IPS-NIHi7 (cell line): ENCODE measurements at regions not wholly inside any gene's neighbourhood (a gene's known extent, or its start where the extent isn't known, plus 50 kb on each side); places are given as distances from the start of the nearest gene placed in this dataset.
"Not testable (repeated sequence)": the region's sequence is repeated elsewhere in the genome, so short reads cannot be mapped to it uniquely, and the experiment has no call there.

Experiments used
- DNase-seq: peaks from one replicate; pipeline ENCODE4 v3.0.0; 2012; ENCODE audit warnings: mixed read lengths; ENCODE audit errors: extremely low spot score

DNA sequence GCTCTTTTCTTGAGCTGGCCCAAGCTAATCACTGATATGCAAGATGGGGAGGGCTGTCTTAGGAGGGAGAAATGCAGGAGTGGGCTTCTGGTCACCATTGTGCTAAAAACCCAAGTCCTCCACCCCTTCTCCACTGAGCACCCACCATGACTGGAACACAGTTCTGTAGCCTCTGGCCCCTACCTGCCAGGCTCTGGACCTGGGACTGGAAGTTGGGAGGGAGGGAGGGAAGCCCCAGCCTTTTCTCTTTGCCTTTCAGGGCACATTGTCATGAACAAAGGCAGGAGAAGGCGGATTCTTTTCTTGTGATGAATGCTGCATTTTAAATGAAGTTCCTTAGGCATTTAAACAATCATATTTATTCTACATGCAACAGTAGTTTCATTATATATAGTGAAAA lies 559.1 kb upstream of the TRPC7 start:
- DNase-seq = no peak

DNA sequence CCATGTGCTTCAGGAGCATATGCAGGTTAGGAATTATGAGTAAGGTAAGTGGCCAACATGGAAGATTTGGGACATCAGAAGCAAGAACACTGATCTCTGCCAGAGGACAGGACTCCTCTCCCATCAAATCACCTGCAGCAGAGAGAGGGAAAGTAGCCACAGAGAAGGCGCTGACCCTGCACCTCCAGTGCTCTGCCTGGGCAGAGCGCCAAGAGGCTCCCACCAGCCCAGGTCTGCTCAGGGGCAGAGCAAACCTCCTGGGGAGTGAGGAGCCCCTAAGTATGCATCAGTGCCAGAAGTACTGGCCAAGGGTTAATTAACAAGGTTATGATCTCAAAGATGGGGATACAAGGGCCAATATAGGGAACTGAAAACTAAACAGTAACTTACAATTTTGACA lies 545.3 kb upstream of the TRPC7 start:
- no peak for DNase-seq

DNA sequence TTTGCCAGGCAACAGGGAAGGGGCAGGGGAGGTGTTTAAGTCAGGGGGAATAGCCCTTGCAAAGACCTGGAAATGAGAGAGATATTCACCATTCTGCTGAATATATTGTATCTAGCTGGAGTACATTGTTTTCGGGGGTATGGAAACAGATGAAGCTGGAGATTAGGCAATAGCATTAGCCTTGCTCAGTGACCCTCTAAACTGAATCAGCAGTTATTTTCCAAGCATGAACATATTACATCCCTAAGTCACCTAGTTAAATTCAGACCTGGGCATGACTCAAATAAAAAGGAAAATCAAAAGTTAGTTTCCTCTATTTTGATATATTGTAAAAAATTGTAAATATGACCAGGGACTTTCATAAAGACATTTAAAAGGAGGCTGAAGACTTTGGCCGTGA lies 544.6 kb upstream of the TRPC7 start:
- DNase-seq = no peak

DNA sequence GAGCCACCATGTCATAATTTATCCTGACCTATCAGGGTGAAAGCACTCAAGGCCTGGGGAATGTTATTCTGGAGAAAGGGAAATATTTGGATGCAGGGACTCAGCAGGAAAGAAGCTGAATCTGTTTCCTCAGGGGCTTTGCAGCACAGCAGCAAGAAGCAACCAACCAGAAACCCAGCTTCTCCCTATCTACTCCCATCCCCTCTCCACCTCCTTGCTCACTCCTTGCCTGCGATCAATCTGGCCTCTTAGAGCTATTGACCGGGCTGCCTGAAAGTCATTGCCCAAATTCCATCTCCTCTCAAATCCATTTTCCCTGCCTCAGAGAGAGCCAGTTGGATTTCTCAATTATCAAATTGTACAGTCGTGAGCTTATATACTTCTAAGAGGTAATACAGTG lies 542.0 kb upstream of the TRPC7 start:
- peak; percentile 68 for DNase-seq

DNA sequence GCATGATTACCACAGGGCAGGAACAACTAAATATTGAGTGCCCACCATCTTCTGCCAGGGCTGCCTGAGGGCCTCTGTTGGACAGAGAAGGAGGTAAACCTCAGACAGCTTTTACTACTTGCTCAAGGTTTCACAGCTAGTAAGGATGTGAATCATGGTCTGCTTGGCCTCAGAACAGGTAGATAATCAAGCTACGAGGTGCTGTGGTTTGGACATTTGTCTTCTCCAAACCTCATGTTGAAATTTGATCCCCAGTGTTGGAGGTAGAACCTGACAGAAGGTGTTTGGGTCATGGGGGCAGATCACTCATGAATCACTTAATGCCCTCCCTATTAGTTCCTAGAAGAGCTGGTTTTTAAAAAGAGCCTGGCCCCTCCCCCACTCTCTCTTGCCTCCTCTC lies 541.2 kb upstream of the TRPC7 start:
- no peak for DNase-seq

DNA sequence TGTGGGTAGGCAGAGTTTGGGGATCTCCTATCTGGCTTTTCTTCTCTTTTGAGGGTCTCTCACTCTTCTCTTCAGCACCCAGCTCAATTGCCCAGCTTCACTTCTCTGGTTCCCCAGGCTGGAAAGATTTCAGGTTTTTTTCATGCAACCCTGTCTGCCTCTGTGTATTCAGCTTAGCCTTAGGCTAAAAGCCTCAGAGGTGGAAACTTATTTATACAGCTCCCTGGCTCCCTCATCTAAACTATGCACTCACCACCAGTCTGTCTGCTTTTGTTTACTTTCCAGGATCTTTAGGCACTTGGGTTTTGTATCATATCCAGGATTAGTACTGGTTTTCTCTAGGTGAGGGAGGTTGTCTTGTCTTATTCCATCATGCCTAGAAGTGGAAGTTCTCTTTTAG lies 540.2 kb upstream of the TRPC7 start:
- no peak for DNase-seq

DNA sequence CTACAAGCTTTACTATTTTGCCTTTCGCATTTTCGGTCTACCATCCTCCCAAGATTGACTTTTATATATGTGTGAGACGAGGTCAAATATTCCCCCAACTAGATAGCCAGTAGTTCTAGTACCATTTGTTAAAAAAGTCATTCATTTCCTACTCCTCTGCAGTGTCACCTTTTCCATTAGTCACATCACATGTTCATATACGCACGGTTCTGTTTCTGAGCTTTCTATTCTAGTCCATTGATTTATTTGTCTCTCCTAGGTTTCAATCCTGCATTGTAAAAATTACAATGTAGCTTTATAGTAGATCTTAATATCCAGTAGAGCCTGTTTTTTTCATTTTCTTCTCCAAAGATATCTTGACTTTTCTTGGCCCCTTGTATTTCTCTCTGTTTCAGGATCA lies 528.7 kb upstream of the TRPC7 start:
- no peak for DNase-seq

DNA sequence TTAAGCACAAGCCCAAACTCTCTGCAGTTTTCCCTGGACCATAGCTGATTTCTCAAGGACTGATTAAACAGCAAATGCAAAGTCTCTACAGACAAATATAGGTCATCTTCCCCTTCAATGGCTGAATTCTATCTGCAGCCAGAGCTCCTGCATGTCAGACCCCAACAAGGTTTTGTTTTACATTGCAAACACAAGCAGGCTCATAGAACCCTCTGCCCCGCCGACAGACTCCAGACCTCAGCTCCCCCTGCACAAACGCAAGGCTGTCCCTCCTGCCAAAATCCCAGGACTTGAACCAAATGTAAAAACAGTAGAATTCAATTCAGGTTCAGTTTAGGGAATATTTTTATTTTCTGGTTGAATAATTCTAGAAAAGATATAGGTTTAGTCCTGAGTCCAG lies 526.7 kb upstream of the TRPC7 start:
- peak; percentile 20 for DNase-seq

DNA sequence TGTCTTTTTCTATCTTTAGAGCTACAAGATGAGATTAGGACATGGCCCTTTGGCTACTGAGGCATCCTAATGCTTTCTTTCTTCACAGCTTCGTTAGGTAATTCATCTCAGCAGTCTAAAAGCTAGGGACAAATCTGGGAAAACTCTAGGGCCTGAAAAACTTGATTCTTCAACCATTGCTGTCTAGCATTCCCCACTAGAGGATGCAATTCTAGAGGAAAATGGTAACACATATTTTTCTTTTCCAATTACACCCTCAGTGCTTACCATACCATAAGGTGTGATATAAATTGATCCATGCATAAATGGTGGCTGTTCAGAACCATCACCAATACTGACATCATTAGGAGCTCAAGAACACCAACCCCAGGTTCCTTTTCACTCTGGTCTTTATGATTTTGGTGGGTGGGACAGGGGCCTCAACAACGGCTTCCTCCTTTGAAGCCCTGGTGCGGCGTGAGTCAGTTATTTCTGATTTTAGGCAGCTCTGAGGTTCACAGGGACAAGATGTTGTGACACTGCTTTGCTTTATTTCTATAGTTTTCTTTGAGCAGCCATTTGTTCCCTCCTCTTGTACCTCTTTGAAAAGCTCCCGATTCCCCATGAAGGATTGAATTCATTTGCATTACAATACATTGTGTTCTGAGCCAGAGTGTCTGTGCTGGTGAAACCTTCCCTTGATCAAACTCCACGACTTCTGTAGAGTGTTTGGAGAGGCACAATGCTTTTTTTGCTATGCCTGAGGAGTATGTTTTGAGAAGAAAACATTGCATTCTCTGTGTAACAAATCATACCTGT lies 526.0 kb upstream of the TRPC7 start:
- DNase-seq = peak; percentile 38

DNA sequence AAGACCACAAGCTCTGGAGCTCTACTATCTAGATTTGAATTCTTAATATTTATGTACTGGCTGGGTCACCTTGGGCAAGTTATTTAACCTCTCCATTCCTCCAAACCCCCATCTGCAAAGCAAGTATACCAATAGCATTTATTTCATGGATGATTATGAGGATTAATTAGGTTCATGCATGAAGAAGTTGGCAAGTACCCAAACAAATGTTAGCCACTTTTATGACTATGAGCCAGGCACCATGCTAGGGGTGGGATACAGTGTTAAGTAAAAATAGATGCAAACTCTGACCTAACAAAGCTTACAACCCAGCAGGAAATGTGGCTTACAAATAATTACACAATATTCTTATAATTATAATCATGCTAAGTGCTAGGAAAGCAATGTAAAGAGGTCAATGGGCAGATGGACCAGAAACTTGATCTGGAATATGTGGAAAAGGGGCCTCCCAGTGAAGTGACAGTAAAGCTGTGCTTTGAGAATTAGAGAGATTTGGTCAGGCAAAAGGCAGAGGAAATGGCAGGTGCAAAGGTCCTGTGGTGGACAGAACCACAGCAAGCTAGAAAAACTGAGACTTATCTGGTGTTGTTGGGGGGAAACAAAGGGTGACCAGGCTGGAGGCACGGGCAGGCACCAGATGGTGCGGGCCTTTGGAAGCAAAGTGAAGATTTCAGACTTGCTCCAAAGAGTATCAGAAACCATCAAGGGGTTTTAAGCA lies 525.2 kb upstream of the TRPC7 start:
- DNase-seq = no peak

DNA sequence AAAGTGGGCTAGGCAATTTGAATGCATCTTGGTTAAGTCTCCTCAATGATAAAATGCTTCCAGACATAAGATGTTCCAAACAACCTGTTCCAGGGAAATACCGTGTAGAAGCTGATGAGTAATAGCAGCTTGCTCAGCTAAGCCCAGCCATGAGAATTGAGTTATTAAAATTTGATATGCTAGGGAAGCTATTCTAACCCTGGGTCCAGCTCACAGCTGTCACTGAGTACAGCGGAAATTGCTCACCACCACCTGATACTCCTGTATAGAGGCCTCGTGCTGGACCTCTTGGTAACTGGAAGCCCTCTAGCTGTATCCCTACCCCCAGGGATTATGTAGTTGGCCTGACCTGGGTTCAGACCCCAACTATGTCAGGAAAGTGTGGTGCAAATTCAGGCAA lies 521.3 kb upstream of the TRPC7 start:
- no peak for DNase-seq

DNA sequence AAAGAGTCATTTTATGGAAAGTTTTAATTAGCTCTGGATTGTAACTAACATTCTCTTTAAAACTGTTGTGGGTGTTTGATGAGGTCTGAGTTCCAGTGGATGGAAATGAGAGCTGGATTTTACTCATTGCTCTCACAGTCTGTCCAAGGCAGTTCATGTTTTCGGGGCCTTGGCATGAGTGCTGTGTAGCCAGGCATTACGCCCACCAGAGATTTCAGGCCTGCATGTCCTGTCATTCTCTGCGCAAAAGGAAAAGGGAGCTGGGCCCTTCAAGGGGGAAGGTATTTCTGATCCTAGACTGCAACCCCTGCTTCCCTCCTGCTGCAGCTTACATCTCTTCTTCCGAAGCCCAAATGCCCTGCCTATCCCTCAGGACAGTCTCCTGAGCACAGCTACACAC lies 499.6 kb upstream of the TRPC7 start:
- no peak for DNase-seq

DNA sequence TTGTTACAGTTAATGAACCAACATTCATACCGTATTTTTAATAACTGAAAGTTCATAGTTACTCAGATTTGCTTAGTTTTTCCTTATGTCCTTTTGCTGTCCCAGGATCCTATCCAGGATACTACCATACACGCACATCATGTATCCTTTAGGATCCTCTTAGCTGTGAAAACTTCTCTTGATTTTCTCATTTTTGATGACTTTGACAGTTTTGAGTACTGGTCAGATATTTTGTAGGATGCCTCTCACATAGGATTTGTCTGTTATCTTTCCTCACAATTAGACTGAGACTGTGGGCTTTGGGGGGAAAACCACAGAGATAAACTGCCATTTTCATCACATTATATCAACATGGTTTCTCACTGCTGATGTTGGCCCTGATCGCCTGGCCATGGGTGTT lies 491.3 kb upstream of the TRPC7 start:
- no peak for DNase-seq

DNA sequence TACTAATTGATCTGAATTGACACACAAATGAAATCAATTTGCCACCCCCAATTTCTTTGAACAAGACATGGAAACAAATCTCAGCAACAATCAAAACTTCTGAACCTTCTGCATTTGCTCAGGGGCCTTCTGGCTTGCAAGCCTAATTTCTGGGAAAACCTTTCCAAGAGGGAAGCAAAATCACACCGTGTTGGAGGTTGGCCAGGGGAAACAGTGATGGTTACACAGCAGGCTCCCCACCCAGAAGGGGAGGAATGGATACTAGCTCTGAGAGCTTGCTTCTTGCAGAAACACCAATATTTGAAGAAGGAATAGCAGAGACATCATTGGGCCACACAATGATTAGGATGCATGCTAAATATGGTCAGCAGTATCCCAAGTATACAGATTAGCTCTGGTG lies 488.6 kb upstream of the TRPC7 start:
- DNase-seq = no peak

DNA sequence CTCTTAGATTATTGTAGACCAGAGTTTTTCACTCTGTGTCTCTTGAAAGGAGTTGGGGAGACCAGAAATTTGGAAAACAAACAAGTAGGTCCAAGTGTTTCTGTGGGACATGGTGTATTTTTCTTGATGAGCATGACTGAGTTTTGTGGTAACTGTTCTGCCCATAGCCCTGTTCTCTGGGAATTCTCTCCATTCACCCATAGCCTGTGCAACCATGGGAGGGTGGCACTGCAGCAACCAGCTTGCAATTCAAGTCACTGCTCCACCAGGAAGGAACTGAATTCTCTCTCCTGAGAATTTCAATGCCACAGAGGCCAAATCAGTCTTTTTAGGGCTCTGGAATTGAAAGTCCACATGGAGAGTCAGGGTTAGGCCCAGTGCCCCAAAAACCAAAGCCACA lies 475.3 kb upstream of the TRPC7 start:
- DNase-seq = no peak

DNA sequence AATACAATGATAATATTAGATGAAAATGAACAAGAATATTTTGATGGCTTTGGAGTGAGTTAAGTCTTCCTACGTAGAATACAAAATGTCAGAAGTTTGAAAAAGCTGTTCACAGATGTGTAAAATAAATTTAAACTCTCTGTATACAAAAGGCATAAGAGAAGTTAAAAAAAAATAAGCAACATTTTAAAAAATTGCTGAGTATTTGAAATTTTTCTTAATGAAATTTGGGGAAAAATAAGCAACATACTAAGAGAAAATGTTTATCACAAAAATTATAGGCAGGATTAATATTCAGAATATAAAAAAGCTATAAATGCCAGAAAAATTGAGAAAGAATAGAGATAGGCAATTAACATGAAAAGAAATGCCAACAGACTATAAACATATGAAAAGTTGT lies 470.7 kb upstream of the TRPC7 start:
- DNase-seq = no peak

DNA sequence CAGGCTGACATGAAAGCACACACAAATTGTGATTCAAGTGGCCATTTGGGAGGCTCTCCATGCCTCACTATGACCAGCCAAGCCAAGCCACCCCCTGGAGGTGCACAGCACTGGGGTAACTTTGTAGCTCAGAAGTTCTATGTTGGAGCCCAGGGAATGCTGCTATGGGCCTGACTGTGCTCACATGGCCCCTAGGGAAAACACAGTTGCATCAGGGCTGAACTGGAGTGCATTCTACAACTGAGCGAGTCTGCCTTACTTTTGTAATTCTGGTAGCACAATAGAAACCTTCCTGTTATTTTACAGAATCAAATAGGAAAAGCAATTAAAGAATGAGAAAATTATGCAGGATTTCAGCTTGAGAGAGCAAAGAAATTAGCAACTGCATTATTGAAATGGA lies 455.5 kb upstream of the TRPC7 start:
- DNase-seq = no peak

DNA sequence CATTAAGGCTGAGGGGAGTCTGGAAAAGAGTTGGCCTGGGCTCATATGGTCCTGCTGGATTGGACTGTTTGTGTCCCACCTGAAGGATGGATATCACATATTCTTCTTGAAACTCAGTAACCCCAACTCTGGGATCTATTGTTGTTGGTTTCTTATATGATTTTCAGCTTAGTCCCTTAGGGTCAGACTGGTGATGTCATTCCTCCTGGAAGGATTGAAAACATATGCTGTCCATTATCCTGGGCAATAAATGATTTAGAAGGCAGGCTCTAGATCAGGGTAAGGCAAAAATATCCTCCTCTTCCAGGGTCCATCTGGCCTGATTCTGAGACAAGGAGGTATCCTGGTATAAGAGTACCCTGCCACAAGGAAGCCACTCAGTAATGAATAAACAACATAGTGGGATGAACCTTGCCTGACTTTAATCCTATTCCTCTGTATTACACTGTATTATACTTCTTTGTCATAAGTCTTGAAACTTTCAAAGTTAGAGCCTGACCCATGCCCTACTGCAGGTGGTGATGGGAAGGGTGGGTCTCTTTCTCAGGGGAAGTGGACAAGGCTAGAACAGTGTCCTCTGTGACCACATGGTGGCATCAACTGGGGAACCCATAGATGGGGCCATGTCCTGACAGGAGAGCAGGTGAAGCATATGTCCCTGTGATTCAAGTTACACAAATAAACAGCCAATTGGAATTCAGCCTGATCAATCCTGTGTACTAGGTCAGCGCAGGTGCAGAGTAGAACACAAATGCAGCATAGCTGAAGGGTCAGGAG lies 454.4 kb upstream of the TRPC7 start:
- peak; percentile 18 for DNase-seq

DNA sequence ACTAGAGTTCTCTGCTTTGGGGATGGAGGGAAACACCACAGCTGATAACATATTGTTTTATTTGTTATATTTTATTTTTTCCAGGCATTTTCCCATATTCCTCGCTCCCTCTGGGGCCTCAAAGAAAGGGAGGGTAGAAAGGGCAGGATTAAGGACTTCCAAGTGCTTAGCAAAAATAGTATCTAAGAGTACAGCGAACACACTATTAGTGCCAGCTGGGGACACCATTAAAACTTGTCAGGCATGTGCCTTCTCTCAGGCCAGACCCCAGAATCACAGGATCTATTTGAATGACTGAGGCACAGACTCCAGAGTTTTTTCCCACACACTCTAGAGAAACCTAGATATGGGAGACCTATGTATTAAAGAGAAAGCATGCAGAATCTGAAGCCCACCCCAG lies 451.0 kb upstream of the TRPC7 start:
- no peak for DNase-seq

DNA sequence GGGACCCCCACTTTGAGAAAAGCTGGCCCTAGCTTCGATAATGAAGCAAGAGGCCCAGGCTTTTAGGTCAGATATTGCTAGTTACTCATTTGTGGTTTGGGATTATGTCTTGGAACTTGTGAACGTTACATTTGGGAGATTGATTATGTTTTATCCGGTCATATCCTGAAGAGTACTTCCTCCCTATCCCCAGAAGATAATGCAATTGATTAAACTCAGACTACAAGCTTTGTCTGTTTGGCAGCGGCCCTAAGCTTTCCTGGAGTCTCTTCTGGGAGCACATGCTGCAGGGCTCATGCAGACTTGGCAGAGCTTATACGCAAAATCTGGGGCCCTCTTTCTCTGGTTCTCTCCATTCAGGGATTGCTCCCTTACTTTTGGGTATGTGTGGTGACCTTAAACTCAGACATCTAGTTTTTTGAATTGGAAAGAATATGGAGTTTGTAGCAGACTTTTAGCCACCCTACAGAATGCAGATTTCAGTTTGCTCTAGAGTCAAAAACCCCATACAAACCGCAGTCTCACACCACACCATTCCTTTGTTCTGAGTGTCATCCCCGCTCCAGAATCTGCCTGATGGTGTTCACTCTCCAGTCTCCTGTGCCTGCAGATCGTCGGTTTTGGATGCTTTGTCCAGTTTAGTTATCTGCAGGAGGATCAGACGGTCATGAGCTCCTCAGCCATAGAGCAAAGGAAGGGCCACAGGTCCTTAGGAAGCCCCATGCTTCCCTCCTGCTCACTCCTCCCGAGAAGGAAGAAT lies 449.5 kb upstream of the TRPC7 start:
- no peak for DNase-seq

DNA sequence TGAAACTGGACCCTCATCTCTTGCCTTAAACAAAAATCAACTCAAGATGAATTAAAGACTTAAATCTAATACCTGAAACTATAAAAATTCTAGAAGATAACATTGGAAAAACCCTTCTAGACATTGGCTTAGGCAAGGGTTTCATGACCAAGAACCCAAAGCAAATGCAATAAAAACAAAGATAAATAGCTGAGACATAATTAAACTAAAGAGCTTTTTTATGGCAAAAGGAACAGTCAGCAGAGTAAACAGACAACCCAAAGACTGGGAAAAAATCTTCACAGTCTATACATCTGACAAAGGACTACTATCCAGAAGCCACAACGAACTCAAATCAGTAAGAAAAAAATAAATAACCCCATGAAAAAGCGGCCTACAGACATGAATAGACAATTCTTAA lies 446.9 kb upstream of the TRPC7 start:
- DNase-seq = not testable (repeated sequence)

DNA sequence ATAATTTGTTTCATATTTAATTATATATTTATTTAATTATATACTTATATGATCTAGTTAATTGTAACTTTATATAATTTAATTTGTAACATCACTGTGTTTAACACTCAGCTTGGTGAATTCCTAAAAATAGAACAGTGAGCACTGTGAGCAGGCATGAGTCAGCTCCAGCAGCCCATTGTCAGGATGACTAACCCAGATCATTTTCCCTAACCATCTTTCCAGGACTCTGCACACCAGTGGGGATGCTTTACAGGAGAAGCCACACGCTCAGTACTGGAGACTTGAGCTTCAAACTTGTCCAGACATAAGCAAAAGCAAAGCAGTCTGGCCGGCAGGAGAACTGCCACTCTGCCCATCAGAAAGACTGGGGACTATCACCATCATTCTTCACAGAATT lies 446.2 kb upstream of the TRPC7 start:
- DNase-seq = peak; percentile 7
